ENCODE measurements at regions not wholly inside any gene's neighbourhood (a gene's known extent, or its start where the extent isn't known, plus 50 kb on each side); places are given as distances from the start of the nearest gene placed in this dataset.

GRCh38 chr13:63554157-63554556, 2138.5 kb upstream of the PCDH20 start:
- TF ChIP-seq, protein P1, sequence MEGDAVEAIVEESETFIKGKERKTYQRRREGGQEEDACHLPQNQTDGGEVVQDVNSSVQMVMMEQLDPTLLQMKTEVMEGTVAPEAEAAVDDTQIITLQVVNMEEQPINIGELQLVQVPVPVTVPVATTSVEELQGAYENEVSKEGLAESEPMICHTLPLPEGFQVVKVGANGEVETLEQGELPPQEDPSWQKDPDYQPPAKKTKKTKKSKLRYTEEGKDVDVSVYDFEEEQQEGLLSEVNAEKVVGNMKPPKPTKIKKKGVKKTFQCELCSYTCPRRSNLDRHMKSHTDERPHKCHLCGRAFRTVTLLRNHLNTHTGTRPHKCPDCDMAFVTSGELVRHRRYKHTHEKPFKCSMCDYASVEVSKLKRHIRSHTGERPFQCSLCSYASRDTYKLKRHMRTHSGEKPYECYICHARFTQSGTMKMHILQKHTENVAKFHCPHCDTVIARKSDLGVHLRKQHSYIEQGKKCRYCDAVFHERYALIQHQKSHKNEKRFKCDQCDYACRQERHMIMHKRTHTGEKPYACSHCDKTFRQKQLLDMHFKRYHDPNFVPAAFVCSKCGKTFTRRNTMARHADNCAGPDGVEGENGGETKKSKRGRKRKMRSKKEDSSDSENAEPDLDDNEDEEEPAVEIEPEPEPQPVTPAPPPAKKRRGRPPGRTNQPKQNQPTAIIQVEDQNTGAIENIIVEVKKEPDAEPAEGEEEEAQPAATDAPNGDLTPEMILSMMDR (conservative IDR thresholded peaks at IDR 0.05): no peak
- no peak for TF ChIP-seq ZFX (IDR thresholded peaks at IDR 0.05)

Measured in C4-2B (cell line).